Gastrocnemius medialis (tissue), 4 donors: ENCODE measurements at regions not wholly inside any gene's neighbourhood (a gene's known extent, or its start where the extent isn't known, plus 50 kb on each side); places are given as distances from the start of the nearest gene placed in this dataset.

Experiments
- CTCF ChIP-seq, 5 experiments: fragments of 450-650 bp in 3 of 5; fragments of 200-600 bp in 2 of 5; sonication (generic) in 2 of 5; IDR thresholded peaks in 4 of 5; conservative IDR thresholded peaks in 1 of 5; 1 replicate in 4 of 5; 2 replicates in 1 of 5; pipeline ENCODE4 v1.5.1; 2016 to 2019; ENCODE audit warnings: antibody characterized with exemption in 5 of 5, mild to moderate bottlenecking in 3 of 5, moderate library complexity in 3 of 5
- POLR2A ChIP-seq, 2 donors: fragments of 450-650 bp; IDR thresholded peaks; one replicate each; pipeline ENCODE4 v1.6.1; 2017; ENCODE audit warnings: antibody characterized with exemption in 2 of 2, mild to moderate bottlenecking in 2 of 2, moderate library complexity in 2 of 2

GRCh38 chr4:132297346-132297745, 851.7 kb upstream of the PCDH10 start:
- no peak for TF ChIP-seq CTCF (IDR thresholded peaks at IDR 0.05 in 4 of 5, conservative IDR thresholded peaks at IDR 0.05 in 1 of 5)
- TF ChIP-seq POLR2A (IDR thresholded peaks at IDR 0.05) = no peak
